ENCODE measurements at regions not wholly inside any gene's neighbourhood (a gene's known extent, or its start where the extent isn't known, plus 50 kb on each side); places are given as distances from the start of the nearest gene placed in this dataset.

- WGBS (ENCODE audit: insufficient coverage), result 49% methylated on average over 5 of the region's 8 CpGs
- Mint-ChIP-seq H3K27me3 (peaks cover 52% of the 10 kb centered on the region), H3K9me3 (ENCODE audit: insufficient read depth) (no peaks in the 10 kb centered on the region), H3K4me1 (no peaks in the 10 kb centered on the region), H3K27ac (no peak overlapping the region), H3K4me3 (no peak overlapping the region)
- ChIA-PET CTCF (no interaction called here), POLR2A (no interaction called here)
- Histone ChIP-seq H3K79me2 (ENCODE audit: control insufficient read depth, insufficient read depth, low read length) (no peaks in the 10 kb centered on the region), H3K4me3 (ENCODE audit: control extremely low read depth in 1 of 5, extremely low read depth in 1 of 5, insufficient read depth in 1 of 5, low read depth in 2 of 5, low read length in 4 of 5) (no peak overlapping the region), H3K27me3 (replicated peaks in 1 of 4; ENCODE audit: control extremely low read depth in 1 of 4, control insufficient read depth in 3 of 4, insufficient read depth in 4 of 4, low read length in 3 of 4) (peaks cover 0 to 4% (median 0%) of the 10 kb centered on the region in 4 experiments), H3K27ac (ENCODE audit: low read length in 2 of 2) (no peak overlapping the region), H3K4me1 (ENCODE audit: control insufficient read depth in 2 of 2, insufficient read depth in 2 of 2, low read length in 2 of 2) (no peaks in the 10 kb centered on the region), H3K9me3 (ENCODE audit: control extremely low read depth in 1 of 3, control insufficient read depth in 2 of 3, insufficient read depth in 1 of 3, low read length in 2 of 3) (peaks cover 0 to 3% (median 0%) of the 10 kb centered on the region in 3 donors), H2AFZ (ENCODE audit: insufficient read depth, low read depth, low read length, poor library complexity, severe bottlenecking) (no peak overlapping the region), H3K36me3 (replicated peaks in 1 of 2; ENCODE audit: control extremely low read depth in 1 of 2, control insufficient read depth in 1 of 2, extremely low read depth in 1 of 2, insufficient read depth in 2 of 2, low read length in 1 of 2) (no peaks in the 10 kb centered on the region), H3K9ac (ENCODE audit: low read length) (no peak overlapping the region), H4K20me1 (ENCODE audit: control insufficient read depth, insufficient read depth, low read length, poor library complexity, severe bottlenecking) (no peaks in the 10 kb centered on the region), H3K4me2 (replicated peaks; ENCODE audit: low read depth, low read length, poor library complexity, severe bottlenecking) (no peak overlapping the region)
- ATAC-seq (ENCODE audit: low read depth) (no peak), DNase-seq (no peak)
- TF ChIP-seq CTCF (IDR thresholded peaks at IDR 0.05) (no peak), EZH2 (IDR thresholded peaks at IDR 0.05; ENCODE audit: borderline replicate concordance, insufficient read depth, low read depth, low read length, poor library complexity, severe bottlenecking) (no peak)
- intact Hi-C loops (cut with micrococcal nuclease), result no loop called here
Observed at GRCh38 chr16:50425648-50426047, 56.9 kb upstream of the BRD7 start.

DNA sequence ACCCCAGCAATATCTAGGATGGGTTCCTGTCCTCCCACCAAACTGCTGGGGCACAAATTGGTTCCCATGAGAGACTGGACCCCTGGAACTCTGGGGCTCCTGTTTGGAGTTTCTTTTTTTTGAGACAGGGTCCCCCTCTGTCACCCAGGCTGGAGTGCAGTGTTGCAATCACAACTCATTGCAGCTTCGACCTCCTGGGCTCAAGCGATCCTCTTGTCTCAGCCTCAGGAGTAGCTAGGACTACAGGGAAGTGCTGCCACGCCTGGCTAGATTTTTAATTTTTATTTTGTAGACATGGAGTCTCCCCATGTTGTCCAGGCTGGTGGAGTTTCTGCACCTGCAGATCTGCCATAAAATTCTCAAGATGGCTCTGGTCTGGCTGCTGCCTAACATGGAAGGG, 56.3 kb upstream of the BRD7 start:
- WGBS (ENCODE audit: insufficient coverage), result 83% methylated on average over 3 of the region's 3 CpGs
- peaks cover 0 to 4% (median 0%) of the 10 kb centered on the region in 4 experiments for H3K27me3 ChIP-seq (replicated peaks in 1 of 4; ENCODE audit: control extremely low read depth in 1 of 4, control insufficient read depth in 3 of 4, insufficient read depth in 4 of 4, low read length in 3 of 4)
- H3K9me3 ChIP-seq (ENCODE audit: control extremely low read depth in 1 of 3, control insufficient read depth in 2 of 3, insufficient read depth in 1 of 3, low read length in 2 of 3), result peaks cover 0 to 6% (median under 1%) of the 10 kb centered on the region in 3 donors
- no peak overlapping the region for H3K27ac Mint-ChIP-seq
- H3K4me2 ChIP-seq (replicated peaks; ENCODE audit: low read depth, low read length, poor library complexity, severe bottlenecking), result no peak overlapping the region
- TF ChIP-seq EZH2 (IDR thresholded peaks at IDR 0.05; ENCODE audit: borderline replicate concordance, insufficient read depth, low read depth, low read length, poor library complexity, severe bottlenecking) (no peak), CTCF (IDR thresholded peaks at IDR 0.05) (no peak)
- H3K9ac ChIP-seq (ENCODE audit: low read length), result no peak overlapping the region
- peaks cover 55% of the 10 kb centered on the region for H3K27me3 Mint-ChIP-seq
- intact Hi-C loops (cut with micrococcal nuclease), result no loop called here
- no peaks in the 10 kb centered on the region for H3K4me1 ChIP-seq (ENCODE audit: control insufficient read depth in 2 of 2, insufficient read depth in 2 of 2, low read length in 2 of 2)
- H3K27ac ChIP-seq (ENCODE audit: low read length in 2 of 2), result no peak overlapping the region
- peaks cover 3% of the 10 kb centered on the region for H3K9me3 Mint-ChIP-seq (ENCODE audit: insufficient read depth)
- no peak overlapping the region for H3K4me3 ChIP-seq (ENCODE audit: control extremely low read depth in 1 of 5, extremely low read depth in 1 of 5, insufficient read depth in 1 of 5, low read depth in 2 of 5, low read length in 4 of 5)
- ChIA-PET CTCF (interaction anchor here (1.2 kb wide), 1 partner anchor 220 kb away, joined by 3 read pairs; no protein-coding TSS in a partner anchor), POLR2A (no interaction called here)
- H3K4me1 Mint-ChIP-seq, result no peaks in the 10 kb centered on the region
- DNase-seq, result no peak
- H3K4me3 Mint-ChIP-seq, result no peak overlapping the region
- ATAC-seq (ENCODE audit: low read depth), result no peak
- no peaks in the 10 kb centered on the region for H4K20me1 ChIP-seq (ENCODE audit: control insufficient read depth, insufficient read depth, low read length, poor library complexity, severe bottlenecking)
- H3K79me2 ChIP-seq (ENCODE audit: control insufficient read depth, insufficient read depth, low read length), result no peaks in the 10 kb centered on the region
- no peaks in the 10 kb centered on the region for H3K36me3 ChIP-seq (replicated peaks in 1 of 2; ENCODE audit: control extremely low read depth in 1 of 2, control insufficient read depth in 1 of 2, extremely low read depth in 1 of 2, insufficient read depth in 2 of 2, low read length in 1 of 2)
- no peak overlapping the region for H2AFZ ChIP-seq (ENCODE audit: insufficient read depth, low read depth, low read length, poor library complexity, severe bottlenecking)
